Stimulated activated CD8-positive, alpha-beta memory T cell treated with anti-CD3 and anti-CD28 coated beads, Interleukin-2, amount 100 ng/mL, for 48 hours (primary cell): ENCODE measurements at regions not wholly inside any gene's neighbourhood (a gene's known extent, or its start where the extent isn't known, plus 50 kb on each side); places are given as distances from the start of the nearest gene placed in this dataset.

Experiments used
- DNase-seq, 2 donors: peaks; one replicate each; pipeline ENCODE4 v3.0.0-alpha.2; 2020; ENCODE audit warnings: low read depth in 2 of 2

GRCh38 chr2:105451571-105452166, 52.8 kb upstream of the FHL2 start:
- no peak for DNase-seq

- no peak for DNase-seq
Measured at GRCh38 chr2:105450471-105450870, 51.6 kb upstream of the FHL2 start.

GRCh38 chr2:105449076-105449475, 50.2 kb upstream of the FHL2 start:
- no peak for DNase-seq
